ENCODE measurements at regions not wholly inside any gene's neighbourhood (a gene's known extent, or its start where the extent isn't known, plus 50 kb on each side); places are given as distances from the start of the nearest gene placed in this dataset.

GRCh38 chr15:54810031-54810430 is 386.7 kb downstream of the RSL24D1 start:
- no peak for TF ChIP-seq CTCF (IDR thresholded peaks at IDR 0.05; ENCODE audit: low read depth, low read length)
- no peak for TF ChIP-seq MAX (IDR thresholded peaks at IDR 0.05; ENCODE audit: low read depth, low read length)
- no peak for TF ChIP-seq POLR2A (IDR thresholded peaks at IDR 0.05; ENCODE audit: extremely low read depth, insufficient read length)
- no peak for TF ChIP-seq MYC (IDR thresholded peaks at IDR 0.05; ENCODE audit: low read depth, low read length)

All from NB4 (cell line).